GM18505 (cell line): ENCODE measurements at regions not wholly inside any gene's neighbourhood (a gene's known extent, or its start where the extent isn't known, plus 50 kb on each side); places are given as distances from the start of the nearest gene placed in this dataset.
A peak's percentile ranks its signal among the peaks of the same experiment; 100 is the strongest.

ENCODE experiments used
- ATAC-seq: cut with Tn5 transposase; IDR thresholded peaks from one replicate; pipeline ENCODE4 v1.9.1; 2021; ENCODE audit not compliant: unreplicated experiment
- POLR2A ChIP-seq: IDR thresholded peaks from 4 replicates; pipeline ENCODE4 v1.6.1; 2011; ENCODE audit warnings: borderline replicate concordance; ENCODE audit not compliant: insufficient read depth, insufficient read length; ENCODE audit errors: extremely low read depth

GRCh38 chr4:128525992-128526630, 238.5 kb upstream of the PGRMC2 start:
- no peak for TF ChIP-seq POLR2A
- no peak for ATAC-seq

GRCh38 chr4:128525387-128525786, 237.8 kb upstream of the PGRMC2 start:
- no peak for TF ChIP-seq POLR2A
- no peak for ATAC-seq

DNA sequence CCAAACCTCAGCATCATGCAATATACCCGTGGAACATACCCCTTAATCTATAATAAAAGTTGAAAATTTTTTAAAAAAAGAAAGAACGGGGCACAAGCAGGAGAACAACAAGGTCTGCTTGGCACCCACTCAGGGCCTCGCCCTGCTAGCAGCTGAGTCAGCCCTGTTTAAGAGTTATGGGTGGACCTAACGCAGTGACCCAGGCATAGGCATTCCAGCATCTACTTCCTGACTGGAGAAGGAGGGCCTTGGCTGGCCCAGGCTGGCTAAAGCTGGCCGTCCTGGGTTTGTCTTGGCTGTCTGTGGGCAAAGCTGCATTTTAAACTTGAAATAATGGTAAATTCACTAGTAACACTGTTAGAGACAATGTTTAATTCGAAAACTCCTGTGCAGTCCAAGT, 236.7 kb upstream of the PGRMC2 start:
- no peak for TF ChIP-seq POLR2A
- ATAC-seq, result no peak

GRCh38 chr4:128521648-128522111, 234.1 kb upstream of the PGRMC2 start:
- no peak for TF ChIP-seq POLR2A
- ATAC-seq, result no peak

GRCh38 chr4:128521156-128521555, 233.5 kb upstream of the PGRMC2 start:
- no peak for TF ChIP-seq POLR2A
- ATAC-seq, result no peak

- TF ChIP-seq POLR2A, result no peak
- no peak for ATAC-seq
Measured at GRCh38 chr4:128519163-128519830, 231.7 kb upstream of the PGRMC2 start.

GRCh38 chr4:128517739-128518510, 230.3 kb upstream of the PGRMC2 start:
- peak; percentile 96 for ATAC-seq
- no peak for TF ChIP-seq POLR2A

GRCh38 chr4:128517096-128517738, 229.6 kb upstream of the PGRMC2 start:
- ATAC-seq, result no peak
- TF ChIP-seq POLR2A, result no peak

DNA sequence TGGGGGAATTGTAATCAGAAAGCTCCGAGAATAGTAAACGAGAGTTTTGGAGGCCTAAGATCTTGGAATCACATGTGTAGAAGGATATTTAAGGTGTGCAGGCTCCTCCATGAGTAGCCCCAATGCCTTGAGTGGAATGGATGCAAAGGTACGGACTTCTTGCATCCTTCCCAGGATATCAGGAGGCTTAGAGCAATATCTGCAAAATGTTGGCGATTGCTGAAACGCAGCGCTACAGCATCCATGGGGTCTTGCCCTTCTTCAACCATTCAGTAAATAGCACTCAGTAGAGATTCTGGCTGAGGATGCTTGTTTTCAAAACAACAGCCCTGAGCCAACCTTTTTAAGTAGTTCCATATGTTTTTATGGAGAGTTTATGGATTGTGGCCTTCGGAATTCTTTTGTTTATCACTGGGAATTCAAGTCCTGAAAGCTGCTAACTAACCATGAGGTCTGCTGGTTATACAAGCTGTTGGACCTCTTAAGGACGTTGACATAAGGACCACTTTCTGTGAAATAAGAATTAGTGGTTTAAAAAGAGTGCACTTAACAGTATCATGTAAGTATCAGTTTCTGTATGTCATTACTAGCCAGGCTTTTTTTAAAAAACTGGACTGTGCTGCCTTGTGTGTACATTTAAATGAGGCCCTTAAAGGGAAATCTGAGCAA, 228.8 kb upstream of the PGRMC2 start:
- TF ChIP-seq POLR2A, result no peak
- peak; percentile 43 for ATAC-seq

DNA sequence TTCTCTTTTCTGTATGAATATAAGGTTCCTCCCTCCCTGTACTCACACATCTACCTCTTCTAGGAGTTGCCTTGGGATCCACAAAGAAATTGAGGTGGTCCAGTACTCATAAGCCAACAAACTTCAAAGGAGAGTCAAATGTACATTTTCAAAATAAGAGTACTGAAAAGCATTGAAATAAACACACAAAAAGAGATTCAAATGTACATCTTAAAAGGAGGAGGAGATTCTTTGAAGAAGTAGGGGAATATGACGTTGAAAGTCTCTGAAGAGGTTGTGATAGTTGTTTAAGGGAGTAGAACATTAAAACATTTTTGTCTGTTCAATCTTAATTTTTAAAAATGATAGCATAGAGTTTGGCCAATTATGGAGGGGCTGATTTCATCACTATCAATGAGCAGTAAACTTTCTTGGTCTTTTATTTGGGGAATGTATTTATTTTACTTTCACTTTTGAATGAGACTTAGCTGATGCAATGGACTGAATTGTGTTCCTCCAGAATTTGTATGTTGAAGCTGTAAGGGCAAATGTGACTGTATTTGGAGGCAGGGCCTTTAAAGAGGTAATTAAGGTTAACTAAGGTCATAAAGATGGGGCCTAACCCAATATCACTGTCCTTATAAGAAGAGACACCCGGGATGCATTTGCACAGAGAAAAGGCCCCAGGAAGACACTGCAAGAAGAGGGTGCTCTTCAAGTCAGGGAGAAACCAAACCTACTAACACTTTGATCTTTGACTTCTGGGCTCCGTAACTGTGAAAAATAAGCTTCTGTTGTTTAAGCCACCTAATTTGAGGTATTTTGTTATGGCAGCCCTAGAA, 226.3 kb upstream of the PGRMC2 start:
- ATAC-seq, result no peak

DNA sequence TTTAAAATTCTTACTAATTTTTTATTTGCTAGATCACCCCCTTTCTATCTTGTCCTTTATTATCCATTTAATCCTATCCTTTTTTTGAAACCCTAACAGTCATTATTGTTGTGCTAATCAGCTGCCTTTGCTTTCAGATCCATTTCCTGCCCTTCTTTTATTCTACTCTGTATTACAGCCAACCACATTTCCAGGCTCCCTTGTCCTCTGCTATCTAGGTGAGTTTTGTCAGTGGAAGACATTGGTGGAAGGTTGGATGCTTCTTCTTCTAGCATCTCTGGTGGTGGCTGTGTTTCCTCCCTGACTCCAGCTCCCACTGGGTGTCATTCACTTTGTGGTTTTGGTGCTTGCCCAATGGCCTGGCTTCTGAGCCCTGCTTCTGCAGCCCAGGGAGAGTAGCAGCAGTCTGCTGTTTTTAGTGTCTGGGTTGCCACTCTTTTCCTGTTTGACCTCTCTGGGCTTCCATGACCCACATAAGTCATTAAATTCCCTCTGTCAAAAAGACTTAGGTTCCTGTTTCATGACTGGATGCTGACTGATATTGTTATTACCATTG, 225.2 kb upstream of the PGRMC2 start:
- no peak for TF ChIP-seq POLR2A
- ATAC-seq, result no peak

More for the DNA sequence above, 226.3 kb upstream of the PGRMC2 start:
- TF ChIP-seq POLR2A, result no peak

GRCh38 chr4:128512161-128512560, 224.5 kb upstream of the PGRMC2 start:
- TF ChIP-seq POLR2A, result no peak

More at GRCh38 chr4:128512161-128512560, 224.5 kb upstream of the PGRMC2 start:
- ATAC-seq, result no peak
